MCF 10A (cell line): ENCODE measurements at regions not wholly inside any gene's neighbourhood (a gene's known extent, or its start where the extent isn't known, plus 50 kb on each side); places are given as distances from the start of the nearest gene placed in this dataset.

Experiments used
- BruUV-seq: library from RNA; stranded (reverse); fragments of 400-500 nt; replicated peaks from 2 replicates; lab custom pipeline; 2021; lab: Mats Ljungman, UMichigan
- CTCF ChIA-PET: fragments of 300-600 bp; sonication (Branson Sonifier 250); formaldehyde crosslinking; extraction: SDS; loops from one replicate; lab custom pipeline; 2021; ENCODE audit warnings: antibody characterized with exemption, inconsistent platforms; lab: Yijun Ruan, JAX
- POLR2A ChIA-PET: fragments of 300-600, 350-650 bp; sonication (Branson Sonifier 250); formaldehyde crosslinking; extraction: SDS; loops from one replicate; lab custom pipeline; 2020; ENCODE audit warnings: antibody characterized with exemption, inconsistent platforms; lab: Yijun Ruan, JAX
- DNase-seq: peaks from one replicate; pipeline ENCODE4 v3.0.0-alpha.2; 2018; ENCODE audit not compliant: unreplicated experiment
- H3K27ac Mint-ChIP-seq: one replicate; pipeline ENCODE4 v1.8.0; 2022; ENCODE audit warnings: mild to moderate bottlenecking, low read depth, mixed read lengths; ENCODE audit not compliant: unreplicated experiment
- H3K27me3 Mint-ChIP-seq: one replicate; pipeline ENCODE4 v1.8.0; 2022; ENCODE audit warnings: mixed read lengths; ENCODE audit not compliant: insufficient read depth, unreplicated experiment
- H3K36me3 Mint-ChIP-seq: one replicate; pipeline ENCODE4 v1.8.0; 2022; ENCODE audit warnings: mild to moderate bottlenecking, moderate library complexity, mixed read lengths; ENCODE audit not compliant: insufficient read depth, unreplicated experiment
- H3K4me1 Mint-ChIP-seq: one replicate; pipeline ENCODE4 v1.8.0; 2022; ENCODE audit warnings: mixed read lengths; ENCODE audit not compliant: insufficient read depth, unreplicated experiment
- H3K4me3 Mint-ChIP-seq: one replicate; pipeline ENCODE4 v1.8.0; 2022; ENCODE audit warnings: mild to moderate bottlenecking, moderate library complexity, mixed read lengths; ENCODE audit not compliant: unreplicated experiment
- H3K9me3 Mint-ChIP-seq: one replicate; pipeline ENCODE4 v1.8.0; 2022; ENCODE audit warnings: mixed read lengths; ENCODE audit not compliant: unreplicated experiment
- intact Hi-C: fragments of 100-400 bp; cut with micrococcal nuclease; formaldehyde crosslinking; loops from 2 replicates; pipeline ENCODE4 v1.14.1; 2022
- TF ChIP-seq, protein P1 (sequence below): fragments of 200-600 bp; IDR thresholded peaks from one replicate; pipeline ENCODE4 v1.8.0; 2022; ENCODE audit warnings: antibody characterized with exemption, mild to moderate bottlenecking; ENCODE audit not compliant: unreplicated experiment

- H3K27me3 Mint-ChIP-seq = no peaks in the 10 kb centered on the region
- DNase-seq = no peak
- H3K4me1 Mint-ChIP-seq = no peaks in the 10 kb centered on the region
- BruUV-seq = no TSS peak
- H3K9me3 Mint-ChIP-seq = peaks cover 29% of the 10 kb centered on the region
- TF ChIP-seq, protein P1, sequence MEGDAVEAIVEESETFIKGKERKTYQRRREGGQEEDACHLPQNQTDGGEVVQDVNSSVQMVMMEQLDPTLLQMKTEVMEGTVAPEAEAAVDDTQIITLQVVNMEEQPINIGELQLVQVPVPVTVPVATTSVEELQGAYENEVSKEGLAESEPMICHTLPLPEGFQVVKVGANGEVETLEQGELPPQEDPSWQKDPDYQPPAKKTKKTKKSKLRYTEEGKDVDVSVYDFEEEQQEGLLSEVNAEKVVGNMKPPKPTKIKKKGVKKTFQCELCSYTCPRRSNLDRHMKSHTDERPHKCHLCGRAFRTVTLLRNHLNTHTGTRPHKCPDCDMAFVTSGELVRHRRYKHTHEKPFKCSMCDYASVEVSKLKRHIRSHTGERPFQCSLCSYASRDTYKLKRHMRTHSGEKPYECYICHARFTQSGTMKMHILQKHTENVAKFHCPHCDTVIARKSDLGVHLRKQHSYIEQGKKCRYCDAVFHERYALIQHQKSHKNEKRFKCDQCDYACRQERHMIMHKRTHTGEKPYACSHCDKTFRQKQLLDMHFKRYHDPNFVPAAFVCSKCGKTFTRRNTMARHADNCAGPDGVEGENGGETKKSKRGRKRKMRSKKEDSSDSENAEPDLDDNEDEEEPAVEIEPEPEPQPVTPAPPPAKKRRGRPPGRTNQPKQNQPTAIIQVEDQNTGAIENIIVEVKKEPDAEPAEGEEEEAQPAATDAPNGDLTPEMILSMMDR = no peak
- intact Hi-C loops = no loop called here
- CTCF ChIA-PET = interaction anchor here (0.6 kb wide), 1 partner anchor 334 kb away, joined by 4 read pairs; no protein-coding TSS in a partner anchor
- H3K27ac Mint-ChIP-seq = no peak overlapping the region
- no peaks in the 10 kb centered on the region for H3K36me3 Mint-ChIP-seq
- POLR2A ChIA-PET = no interaction called here
- H3K4me3 Mint-ChIP-seq = no peak overlapping the region
Measured at GRCh38 chr16:6204945-6205344, 1107.3 kb upstream of the EEF2KMT start.

- ChIA-PET POLR2A (no interaction called here), CTCF (no interaction called here)
- H3K27ac Mint-ChIP-seq = no peak overlapping the region
- DNase-seq = no peak
- H3K9me3 Mint-ChIP-seq = peaks cover 25% of the 10 kb centered on the region
- H3K36me3 Mint-ChIP-seq = no peaks in the 10 kb centered on the region
- no peak overlapping the region for H3K4me3 Mint-ChIP-seq
- intact Hi-C loops = no loop called here
- no TSS peak for BruUV-seq
- TF ChIP-seq, protein P1 = no peak
- H3K27me3 Mint-ChIP-seq = no peaks in the 10 kb centered on the region
- no peaks in the 10 kb centered on the region for H3K4me1 Mint-ChIP-seq
Measured at GRCh38 chr16:6200861-6201260, 1103.3 kb upstream of the EEF2KMT start.

DNA sequence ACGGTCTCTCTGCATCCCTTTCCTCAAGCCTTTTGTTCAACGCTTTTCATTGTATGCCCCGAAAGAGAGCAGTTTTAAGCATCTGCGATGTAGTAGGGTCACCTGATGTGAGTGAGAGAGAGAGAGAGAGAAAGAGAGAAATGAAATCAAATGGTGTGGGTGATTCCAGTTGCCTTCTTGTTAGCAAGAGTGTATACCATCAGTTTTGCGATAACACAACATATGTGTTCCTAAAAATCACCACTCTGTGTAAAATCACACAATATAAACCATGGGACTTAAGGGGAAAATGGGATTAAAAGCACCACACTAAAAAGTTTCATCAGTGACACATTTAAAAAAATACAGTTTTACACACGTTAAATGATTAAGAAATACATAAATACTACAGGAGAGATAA, 1102.7 kb upstream of the EEF2KMT start:
- Mint-ChIP-seq H3K4me3 (no peak overlapping the region), H3K36me3 (no peaks in the 10 kb centered on the region), H3K9me3 (peaks cover 24% of the 10 kb centered on the region), H3K4me1 (no peaks in the 10 kb centered on the region), H3K27me3 (no peaks in the 10 kb centered on the region), H3K27ac (no peak overlapping the region)
- CTCF ChIA-PET = no interaction called here
- TF ChIP-seq, protein P1 = no peak
- no peak for DNase-seq
- POLR2A ChIA-PET = no interaction called here
- no TSS peak for BruUV-seq
- intact Hi-C loops = no loop called here

- DNase-seq = no peak
- TF ChIP-seq, protein P1 = no peak
- intact Hi-C loops = no loop called here
Measured at GRCh38 chr16:6195966-6196365, 1098.4 kb upstream of the EEF2KMT start.

More at GRCh38 chr16:6195966-6196365, 1098.4 kb upstream of the EEF2KMT start:
- ChIA-PET POLR2A (no interaction called here), CTCF (interaction anchor here (1.2 kb wide), 1 partner anchor 14 kb away, joined by 4 read pairs; no protein-coding TSS in a partner anchor)
- Mint-ChIP-seq H3K27ac (no peak overlapping the region), H3K9me3 (peaks cover 52% of the 10 kb centered on the region), H3K4me1 (no peaks in the 10 kb centered on the region), H3K4me3 (no peak overlapping the region), H3K36me3 (no peaks in the 10 kb centered on the region), H3K27me3 (no peaks in the 10 kb centered on the region)
- BruUV-seq = no TSS peak
